PC-3 (cell line): ENCODE measurements at regions not wholly inside any gene's neighbourhood (a gene's known extent, or its start where the extent isn't known, plus 50 kb on each side); places are given as distances from the start of the nearest gene placed in this dataset.

ENCODE experiments used
- ATAC-seq: fragments of 200-7000 bp; cut with Tn5 transposase; 2 replicates; pipeline ENCODE4 v1.9.1; 2020; ENCODE audit warnings: mild to moderate bottlenecking, moderate library complexity
- BruUV-seq: library from RNA; stranded (reverse); fragments of 400-500 nt; replicated peaks from 2 replicates; lab custom pipeline; 2021; lab: Mats Ljungman, UMichigan
- CTCF ChIA-PET: fragments of 300-600 bp; sonication (Branson Sonifier 250); formaldehyde crosslinking; loops from one replicate; lab custom pipeline; 2022; ENCODE audit warnings: antibody characterized with exemption; lab: Charles Lee
- POLR2A ChIA-PET: fragments of 300-600 bp; sonication (Branson Sonifier 250); formaldehyde crosslinking; loops from one replicate; lab custom pipeline; 2022; ENCODE audit warnings: antibody characterized with exemption; ENCODE audit not compliant: unreplicated experiment; lab: Charles Lee
- DNase-seq: peaks from one replicate; pipeline ENCODE4 v3.0.0-alpha.2; 2015
- H2AFZ ChIP-seq: fragments of 300-600 bp; sonication (generic); 2 replicates; pipeline ENCODE4 v1.6.0; 2016; ENCODE audit warnings: antibody characterized with exemption, low read length
- H3F3A ChIP-seq: fragments of 300-600 bp; sonication (generic); one replicate; pipeline ENCODE4 v1.6.0; 2017; ENCODE audit warnings: antibody characterized with exemption, low read length, control low read depth, mild to moderate bottlenecking; ENCODE audit not compliant: unreplicated experiment
- H3K27ac ChIP-seq: fragments of 300-600 bp; sonication (generic); 2 replicates; pipeline ENCODE4 v1.5.1; 2016; ENCODE audit warnings: mild to moderate bottlenecking, low read length
- H3K27me3 ChIP-seq: fragments of 300-600 bp; sonication (generic); 2 replicates; pipeline ENCODE4 v1.6.1; 2016; ENCODE audit warnings: low read length, mixed read lengths
- H3K36me3 ChIP-seq: fragments of 300-600 bp; sonication (generic); 2 replicates; pipeline ENCODE4 v1.6.1; 2016; ENCODE audit warnings: low read depth, mixed run types, low read length, mixed read lengths
- H3K4me1 ChIP-seq: fragments of 300-600 bp; sonication (generic); 2 replicates; pipeline ENCODE4 v1.5.1; 2016; ENCODE audit warnings: low read length; ENCODE audit not compliant: insufficient read depth
- H3K4me2 ChIP-seq: fragments of 300-600 bp; sonication (generic); 2 replicates; pipeline ENCODE4 v1.6.0; 2016; ENCODE audit warnings: low read length
- H3K4me3 ChIP-seq: fragments of 300-600 bp; sonication (generic); 2 replicates; pipeline ENCODE4 v1.5.1; 2016; ENCODE audit warnings: mild to moderate bottlenecking, low read length, mixed read lengths
- H3K79me2 ChIP-seq: fragments of 300-600 bp; sonication (generic); 2 replicates; pipeline ENCODE4 v1.6.1; 2017; ENCODE audit warnings: low read length, mixed read lengths
- H3K9ac ChIP-seq: fragments of 300-600 bp; sonication (generic); 2 replicates; pipeline ENCODE4 v1.6.0; 2016; ENCODE audit warnings: mild to moderate bottlenecking, low read length
- H3K9me2 ChIP-seq: fragments of 300-600 bp; sonication (generic); replicated peaks from 2 replicates; pipeline ENCODE4 v1.6.1; 2016; ENCODE audit warnings: mixed run types, low read length, mixed read lengths
- H3K9me3 ChIP-seq: fragments of 300-600 bp; sonication (generic); 2 replicates; pipeline ENCODE4 v1.6.1; 2016; ENCODE audit warnings: low read length, mixed read lengths
- H4K20me1 ChIP-seq: fragments of 300-600 bp; sonication (generic); 2 replicates; pipeline ENCODE4 v1.6.1; 2016; ENCODE audit warnings: low read length, mixed read lengths
- CTCF ChIP-seq: fragments of 300-600 bp; sonication (generic); conservative IDR thresholded peaks from 2 replicates; pipeline ENCODE4 v1.5.1; 2017; ENCODE audit warnings: antibody characterized with exemption, low read depth, mild to moderate bottlenecking, low read length
- EZH2 ChIP-seq: fragments of 300-600 bp; sonication (generic); IDR thresholded peaks from one replicate; pipeline ENCODE4 v1.6.1; 2017; ENCODE audit warnings: antibody characterized with exemption, mild to moderate bottlenecking, low read length; ENCODE audit not compliant: unreplicated experiment
- EZH2phosphoT487 ChIP-seq: fragments of 300-600 bp; sonication (generic); IDR thresholded peaks from 2 replicates; pipeline ENCODE4 v1.6.1; 2018; ENCODE audit warnings: mild to moderate bottlenecking, antibody characterized with exemption, low read length, borderline replicate concordance
- intact Hi-C: fragments of 100-400 bp; cut with micrococcal nuclease; formaldehyde crosslinking; loops from 2 replicates; pipeline ENCODE4 v1.9.0; 2023

- Histone ChIP-seq H3K4me1 (peaks cover 25% of the 10 kb centered on the region), H4K20me1 (no peaks in the 10 kb centered on the region), H3K9me3 (no peaks in the 10 kb centered on the region), H3K4me3 (no peak overlapping the region), H3K9me2 (no peaks in the 10 kb centered on the region), H3K4me2 (no peak overlapping the region), H2AFZ (no peak overlapping the region), H3K27ac (no peak overlapping the region), H3F3A (peaks cover 9% of the 10 kb centered on the region), H3K36me3 (no peaks in the 10 kb centered on the region), H3K27me3 (no peaks in the 10 kb centered on the region), H3K9ac (no peak overlapping the region), H3K79me2 (no peaks in the 10 kb centered on the region)
- TF ChIP-seq EZH2phosphoT487 (no peak), EZH2 (no peak), CTCF (no peak)
- no TSS peak for BruUV-seq
- intact Hi-C loops: no loop called here
- ChIA-PET POLR2A (no interaction called here), CTCF (no interaction called here)
- ATAC-seq: no peak
- no peak for DNase-seq
Measured at GRCh38 chr11:119573858-119574257, 150.9 kb upstream of the THY1 start.

- Histone ChIP-seq H3K9me2 (no peaks in the 10 kb centered on the region), H3K9me3 (no peaks in the 10 kb centered on the region), H3K4me3 (no peak overlapping the region), H3K9ac (no peak overlapping the region; the same call in 1 of the 2 replicates), H3K4me2 (peak overlapping the region; percentile 54), H3K27ac (peak overlapping the region; percentile 34), H3K79me2 (no peaks in the 10 kb centered on the region), H2AFZ (no peak overlapping the region), H3K27me3 (no peaks in the 10 kb centered on the region), H3K36me3 (no peaks in the 10 kb centered on the region), H4K20me1 (no peaks in the 10 kb centered on the region), H3K4me1 (peaks cover 25% of the 10 kb centered on the region), H3F3A (no peaks in the 10 kb centered on the region)
- intact Hi-C loops: no loop called here
- peak; percentile 77 for ATAC-seq
- ChIA-PET POLR2A (no interaction called here), CTCF (interaction anchor here (0.6 to 0.9 kb wide), 2 partner anchors 23 to 258 kb away, joined by 3 read pairs; no protein-coding TSS in a partner anchor)
- no TSS peak for BruUV-seq
- DNase-seq: peak; percentile 89
- TF ChIP-seq EZH2phosphoT487: no peak
- TF ChIP-seq CTCF: 0 out of 2 replicates have a peak, but pooled peaks have one; percentile 15
Measured at GRCh38 chr11:119572481-119573424, 149.8 kb upstream of the THY1 start.

DNA sequence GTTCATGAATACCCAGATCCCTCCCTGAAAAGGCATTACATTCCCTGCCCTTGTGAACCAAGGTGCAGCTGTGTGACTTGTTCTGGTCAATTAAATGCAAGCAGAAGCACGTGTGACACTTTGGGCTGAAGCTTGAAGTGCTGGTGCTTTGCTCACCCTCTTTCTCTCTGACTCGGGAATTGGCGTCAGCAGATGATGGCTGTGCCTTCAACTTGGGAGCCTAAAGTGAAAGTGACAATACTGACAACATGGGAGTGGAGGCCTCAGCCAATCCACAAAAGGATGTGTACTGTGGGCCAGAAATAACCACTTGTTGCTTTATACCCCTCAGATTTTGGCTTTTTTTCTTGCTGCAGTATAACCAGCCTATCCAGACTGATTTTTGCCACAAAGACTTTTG is 148.3 kb upstream of the THY1 start:
- BruUV-seq: no TSS peak
- TF ChIP-seq CTCF: no peak
- TF ChIP-seq EZH2: no peak
- no peak for TF ChIP-seq EZH2phosphoT487
- Histone ChIP-seq H3K27me3 (no peaks in the 10 kb centered on the region), H3K79me2 (no peaks in the 10 kb centered on the region), H3K9me2 (no peaks in the 10 kb centered on the region), H3K4me1 (peaks cover 27% of the 10 kb centered on the region), H3K9ac (no peak overlapping the region), H4K20me1 (no peaks in the 10 kb centered on the region), H3K4me2 (no peak overlapping the region), H2AFZ (no peak overlapping the region), H3K4me3 (no peak overlapping the region), H3K27ac (no peak overlapping the region), H3F3A (no peaks in the 10 kb centered on the region), H3K36me3 (no peaks in the 10 kb centered on the region), H3K9me3 (no peaks in the 10 kb centered on the region)
- no peak for ATAC-seq
- intact Hi-C loops: no loop called here
- POLR2A ChIA-PET: no interaction called here
- no peak for DNase-seq
- CTCF ChIA-PET: no interaction called here
